ENCODE measurements at regions not wholly inside any gene's neighbourhood (a gene's known extent, or its start where the extent isn't known, plus 50 kb on each side); places are given as distances from the start of the nearest gene placed in this dataset.
A peak's percentile ranks its signal among the peaks of the same experiment; 100 is the strongest.

DNA sequence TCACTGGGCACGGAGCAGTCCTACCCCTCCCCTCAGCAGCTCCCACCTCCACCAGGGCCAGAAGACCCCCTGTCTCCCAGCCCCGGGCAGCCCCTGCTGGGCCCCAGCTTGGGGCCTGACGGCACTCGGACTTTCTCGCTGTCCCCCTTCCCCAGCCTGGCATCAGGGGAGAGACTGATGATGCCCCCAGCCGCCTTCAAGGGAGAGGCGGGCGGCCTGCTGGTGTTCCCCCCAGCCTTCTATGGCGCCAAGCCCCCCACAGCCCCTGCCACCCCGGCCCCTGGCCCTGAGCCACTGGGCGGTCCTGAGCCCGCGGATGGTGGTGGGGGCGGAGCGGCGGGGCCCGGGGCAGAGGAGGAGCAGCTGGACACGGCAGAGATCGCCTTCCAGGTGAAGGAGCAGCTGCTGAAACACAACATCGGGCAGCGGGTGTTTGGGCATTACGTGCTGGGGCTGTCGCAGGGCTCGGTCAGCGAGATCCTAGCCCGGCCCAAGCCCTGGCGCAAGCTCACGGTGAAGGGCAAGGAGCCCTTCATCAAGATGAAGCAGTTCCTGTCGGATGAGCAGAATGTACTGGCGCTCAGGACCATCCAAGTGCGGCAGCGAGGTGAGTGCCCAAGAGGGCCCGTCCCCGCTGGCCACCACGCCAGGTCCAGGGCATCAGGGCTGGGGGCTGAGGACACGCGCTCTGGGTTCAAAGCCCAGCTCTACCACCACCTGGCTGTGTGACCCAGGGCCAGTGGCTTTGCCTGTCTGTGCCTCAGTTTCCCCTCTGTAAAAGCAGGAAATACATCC, 58.6 kb downstream of the PHETA1 start:
- H3K4me1 ChIP-seq (ENCODE audit: insufficient read depth, low read length): no peaks in the 10 kb centered on the region
- H2AFZ ChIP-seq (ENCODE audit: low read length): no peak overlapping the region
- H3K36me3 ChIP-seq (ENCODE audit: insufficient read depth, low read length): no peaks in the 10 kb centered on the region
- DNase-seq (ENCODE audit: insufficient read length, low spot score, missing footprints): peak; percentile 66
- H3K79me2 ChIP-seq (ENCODE audit: insufficient read depth, low read length): no peaks in the 10 kb centered on the region
- no peak overlapping the region for H3K4me3 ChIP-seq (ENCODE audit: insufficient read depth, low read length)
- TF ChIP-seq, protein P1, sequence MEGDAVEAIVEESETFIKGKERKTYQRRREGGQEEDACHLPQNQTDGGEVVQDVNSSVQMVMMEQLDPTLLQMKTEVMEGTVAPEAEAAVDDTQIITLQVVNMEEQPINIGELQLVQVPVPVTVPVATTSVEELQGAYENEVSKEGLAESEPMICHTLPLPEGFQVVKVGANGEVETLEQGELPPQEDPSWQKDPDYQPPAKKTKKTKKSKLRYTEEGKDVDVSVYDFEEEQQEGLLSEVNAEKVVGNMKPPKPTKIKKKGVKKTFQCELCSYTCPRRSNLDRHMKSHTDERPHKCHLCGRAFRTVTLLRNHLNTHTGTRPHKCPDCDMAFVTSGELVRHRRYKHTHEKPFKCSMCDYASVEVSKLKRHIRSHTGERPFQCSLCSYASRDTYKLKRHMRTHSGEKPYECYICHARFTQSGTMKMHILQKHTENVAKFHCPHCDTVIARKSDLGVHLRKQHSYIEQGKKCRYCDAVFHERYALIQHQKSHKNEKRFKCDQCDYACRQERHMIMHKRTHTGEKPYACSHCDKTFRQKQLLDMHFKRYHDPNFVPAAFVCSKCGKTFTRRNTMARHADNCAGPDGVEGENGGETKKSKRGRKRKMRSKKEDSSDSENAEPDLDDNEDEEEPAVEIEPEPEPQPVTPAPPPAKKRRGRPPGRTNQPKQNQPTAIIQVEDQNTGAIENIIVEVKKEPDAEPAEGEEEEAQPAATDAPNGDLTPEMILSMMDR (IDR thresholded peaks at IDR 0.05; ENCODE audit: extremely low read depth, low read depth, low read length): no peak
- H3K27me3 ChIP-seq (ENCODE audit: insufficient read depth, low read length): no peaks in the 10 kb centered on the region
- peaks cover 4% of the 10 kb centered on the region for H3K9me3 ChIP-seq (ENCODE audit: low read depth, low read length)
- no peak overlapping the region for H3K4me2 ChIP-seq (ENCODE audit: insufficient read depth, low read length)
- H4K20me1 ChIP-seq (ENCODE audit: insufficient read depth, low read length): no peaks in the 10 kb centered on the region
- no peak overlapping the region for H3K27ac ChIP-seq (ENCODE audit: low read depth, low read length)

DNA sequence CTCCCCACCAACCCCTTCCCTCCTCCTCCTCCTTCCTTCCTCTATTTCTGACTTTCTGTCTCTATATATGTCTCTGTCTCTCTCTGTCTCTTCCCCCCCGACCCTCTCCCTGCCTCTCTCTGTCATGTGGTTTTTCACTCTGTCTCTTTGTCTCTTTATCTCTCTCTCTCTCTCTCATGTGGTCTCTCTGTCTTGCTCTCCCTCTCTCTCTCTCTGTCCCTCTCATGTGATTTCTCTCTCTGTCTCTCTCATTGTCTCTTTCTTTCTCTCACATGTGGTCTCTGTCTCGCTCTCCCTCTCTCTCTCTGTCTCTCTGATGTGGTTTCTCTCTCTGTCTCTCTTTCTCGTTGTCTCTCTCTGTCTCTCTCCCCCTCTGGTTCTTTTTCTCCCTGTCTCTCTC, 59.3 kb downstream of the PHETA1 start:
- H4K20me1 ChIP-seq (ENCODE audit: insufficient read depth, low read length): no peaks in the 10 kb centered on the region
- no peak overlapping the region for H3K4me2 ChIP-seq (ENCODE audit: insufficient read depth, low read length)
- H3K27me3 ChIP-seq (ENCODE audit: insufficient read depth, low read length): no peaks in the 10 kb centered on the region
- no peak overlapping the region for H3K27ac ChIP-seq (ENCODE audit: low read depth, low read length)
- H3K36me3 ChIP-seq (ENCODE audit: insufficient read depth, low read length): no peaks in the 10 kb centered on the region
- no peak overlapping the region for H2AFZ ChIP-seq (ENCODE audit: low read length)
- H3K9me3 ChIP-seq (ENCODE audit: low read depth, low read length): peaks cover 11% of the 10 kb centered on the region
- TF ChIP-seq, protein P1 (IDR thresholded peaks at IDR 0.05; ENCODE audit: extremely low read depth, low read depth, low read length): no peak
- H3K4me1 ChIP-seq (ENCODE audit: insufficient read depth, low read length): no peaks in the 10 kb centered on the region
- DNase-seq (ENCODE audit: insufficient read length, low spot score, missing footprints): peak; percentile 13
- H3K4me3 ChIP-seq (ENCODE audit: insufficient read depth, low read length): no peak overlapping the region
- no peaks in the 10 kb centered on the region for H3K79me2 ChIP-seq (ENCODE audit: insufficient read depth, low read length)

DNA sequence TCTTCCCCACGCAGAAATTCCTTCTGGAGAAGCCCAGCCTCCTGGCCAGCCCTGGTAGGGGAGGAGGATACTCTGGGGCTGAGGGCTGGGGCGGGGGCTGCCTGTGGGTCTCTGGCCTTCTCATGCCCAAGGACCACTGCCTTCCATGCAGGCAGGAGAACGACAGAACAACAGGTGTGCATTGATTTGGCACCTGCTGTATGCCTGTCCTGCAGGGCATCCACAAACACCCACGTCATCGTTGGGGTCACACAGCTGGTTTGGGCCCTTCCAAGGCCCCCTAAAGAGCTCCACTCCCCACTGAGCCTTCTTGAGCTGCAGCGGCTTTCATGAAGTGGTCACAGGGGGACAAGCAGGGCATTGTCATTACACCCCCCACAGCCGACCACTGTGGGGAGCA, 60.4 kb downstream of the PHETA1 start:
- Histone ChIP-seq H3K27me3 (ENCODE audit: insufficient read depth, low read length) (no peaks in the 10 kb centered on the region), H3K4me3 (ENCODE audit: insufficient read depth, low read length) (no peak overlapping the region), H3K36me3 (ENCODE audit: insufficient read depth, low read length) (no peaks in the 10 kb centered on the region), H4K20me1 (ENCODE audit: insufficient read depth, low read length) (no peaks in the 10 kb centered on the region), H3K9me3 (ENCODE audit: low read depth, low read length) (peaks cover 17% of the 10 kb centered on the region), H3K4me2 (ENCODE audit: insufficient read depth, low read length) (no peak overlapping the region), H3K4me1 (ENCODE audit: insufficient read depth, low read length) (no peaks in the 10 kb centered on the region), H3K79me2 (ENCODE audit: insufficient read depth, low read length) (no peaks in the 10 kb centered on the region), H2AFZ (ENCODE audit: low read length) (no peak overlapping the region), H3K27ac (ENCODE audit: low read depth, low read length) (no peak overlapping the region)
- DNase-seq (ENCODE audit: insufficient read length, low spot score, missing footprints): no peak
- TF ChIP-seq, protein P1 (IDR thresholded peaks at IDR 0.05; ENCODE audit: extremely low read depth, low read depth, low read length): no peak

DNA sequence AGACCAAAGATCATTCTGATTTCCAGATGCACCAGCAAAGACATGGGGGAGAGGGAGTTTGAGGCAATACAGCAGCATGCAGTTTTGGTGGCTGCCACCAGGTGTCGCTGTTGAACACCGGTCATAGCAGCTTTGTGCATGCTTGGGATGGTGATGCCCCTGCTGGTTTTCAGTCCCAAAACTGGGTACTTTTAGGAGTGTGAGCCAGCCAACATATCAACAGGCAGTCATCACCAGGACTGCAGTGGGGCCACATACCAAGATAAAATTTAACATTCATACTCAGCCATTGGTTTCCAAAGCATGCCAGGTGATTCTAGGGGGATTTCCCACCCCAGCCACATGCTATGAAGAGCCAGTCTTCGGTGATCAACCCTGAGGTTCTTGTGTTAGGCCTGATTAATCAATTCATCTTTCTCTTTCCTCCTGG, 64.2 kb downstream of the PHETA1 start:
- H3K4me2 ChIP-seq (ENCODE audit: insufficient read depth, low read length): no peak overlapping the region
- peaks cover 17% of the 10 kb centered on the region for H3K9me3 ChIP-seq (ENCODE audit: low read depth, low read length)
- no peak overlapping the region for H3K27ac ChIP-seq (ENCODE audit: low read depth, low read length)

More for the DNA sequence above, 64.2 kb downstream of the PHETA1 start:
- H4K20me1 ChIP-seq (ENCODE audit: insufficient read depth, low read length): no peaks in the 10 kb centered on the region
- H3K4me3 ChIP-seq (ENCODE audit: insufficient read depth, low read length): no peak overlapping the region
- no peak overlapping the region for H2AFZ ChIP-seq (ENCODE audit: low read length)
- H3K79me2 ChIP-seq (ENCODE audit: insufficient read depth, low read length): no peaks in the 10 kb centered on the region
- peak; percentile 62 for DNase-seq (ENCODE audit: insufficient read length, low spot score, missing footprints)
- no peaks in the 10 kb centered on the region for H3K4me1 ChIP-seq (ENCODE audit: insufficient read depth, low read length)
- no peaks in the 10 kb centered on the region for H3K36me3 ChIP-seq (ENCODE audit: insufficient read depth, low read length)
- no peaks in the 10 kb centered on the region for H3K27me3 ChIP-seq (ENCODE audit: insufficient read depth, low read length)
- TF ChIP-seq, protein P1 (IDR thresholded peaks at IDR 0.05; ENCODE audit: extremely low read depth, low read depth, low read length): peak; percentile 51
